ENCODE measurements at regions not wholly inside any gene's neighbourhood (a gene's known extent, or its start where the extent isn't known, plus 50 kb on each side); places are given as distances from the start of the nearest gene placed in this dataset.
A peak's percentile ranks its signal among the peaks of the same experiment; 100 is the strongest.

GRCh38 chr12:4046495-4046840 lies 173.3 kb upstream of the PARP11 start:
- Histone ChIP-seq H3K36me3 (replicated peaks in 1 of 2; ENCODE audit: control insufficient read depth in 1 of 2, insufficient read depth in 2 of 2, low read length in 2 of 2) (no peaks in the 10 kb centered on the region), H3K9ac (ENCODE audit: insufficient read depth, low read length, poor library complexity, severe bottlenecking) (no peak overlapping the region), H3K27ac (ENCODE audit: low read depth in 1 of 2, low read length in 2 of 2) (no peak overlapping the region), H3K27me3 (ENCODE audit: control insufficient read depth in 2 of 2, insufficient read depth in 2 of 2, low read length in 2 of 2) (no peaks in the 10 kb centered on the region), H3K4me2 (replicated peaks; ENCODE audit: extremely low read depth, low read length, poor library complexity, severe bottlenecking) (no peak overlapping the region), H2AFZ (ENCODE audit: insufficient read depth, low read depth, low read length, poor library complexity, severe bottlenecking) (no peak overlapping the region), H3K9me3 (replicated peaks in 1 of 2; ENCODE audit: control insufficient read depth in 1 of 2, insufficient read depth in 1 of 2, low read length in 2 of 2) (no peaks in the 10 kb centered on the region), H3K4me3 (replicated peaks in 1 of 3; ENCODE audit: low read depth in 2 of 3, low read length in 3 of 3) (no peak overlapping the region), H3K79me2 (ENCODE audit: insufficient read depth, low read length) (no peaks in the 10 kb centered on the region), H3K4me1 (ENCODE audit: control insufficient read depth in 1 of 2, insufficient read depth in 2 of 2, low read length in 2 of 2) (no peaks in the 10 kb centered on the region), H4K20me1 (ENCODE audit: insufficient read depth, low read length) (no peaks in the 10 kb centered on the region)
- H3K27ac Mint-ChIP-seq = no peak overlapping the region
- DNase-seq = no peak
- no peaks in the 10 kb centered on the region for H3K4me1 Mint-ChIP-seq
- no peak overlapping the region for H3K4me3 Mint-ChIP-seq
- no peak for TF ChIP-seq CTCF (IDR thresholded peaks at IDR 0.05)
- no peaks in the 10 kb centered on the region for H3K36me3 Mint-ChIP-seq
- intact Hi-C loops (cut with micrococcal nuclease) = no loop called here
- WGBS (ENCODE audit: insufficient coverage) = 0% methylated on average over 1 of the region's 6 CpGs
- peaks cover 0 to 2% (median 0%) of the 10 kb centered on the region in 7 donors for H3K9me3 Mint-ChIP-seq
- peaks cover 0 to 7% (median 5%) of the 10 kb centered on the region in 3 donors for H3K27me3 Mint-ChIP-seq (ENCODE audit: low read depth in 3 of 3)

- no peaks in the 10 kb centered on the region for H3K36me3 ChIP-seq (replicated peaks in 1 of 2; ENCODE audit: control insufficient read depth in 1 of 2, insufficient read depth in 2 of 2, low read length in 2 of 2)
- peak overlapping the region in 1 of 7 donors; percentile 31 for H3K27ac Mint-ChIP-seq
- no peak overlapping the region for H3K4me2 ChIP-seq (replicated peaks; ENCODE audit: extremely low read depth, low read length, poor library complexity, severe bottlenecking)
- H3K9me3 ChIP-seq (replicated peaks in 1 of 2; ENCODE audit: control insufficient read depth in 1 of 2, insufficient read depth in 1 of 2, low read length in 2 of 2) = no peaks in the 10 kb centered on the region
- no peak overlapping the region for H3K4me3 Mint-ChIP-seq
- H2AFZ ChIP-seq (ENCODE audit: insufficient read depth, low read depth, low read length, poor library complexity, severe bottlenecking) = no peak overlapping the region
- H3K4me3 ChIP-seq (replicated peaks in 1 of 3; ENCODE audit: low read depth in 2 of 3, low read length in 3 of 3) = no peak overlapping the region
- H3K4me1 ChIP-seq (ENCODE audit: control insufficient read depth in 1 of 2, insufficient read depth in 2 of 2, low read length in 2 of 2) = no peaks in the 10 kb centered on the region
- WGBS (ENCODE audit: insufficient coverage) = 94% methylated on average over 11 of the region's 16 CpGs
- H3K4me1 Mint-ChIP-seq = no peaks in the 10 kb centered on the region
- no peaks in the 10 kb centered on the region for H3K27me3 ChIP-seq (ENCODE audit: control insufficient read depth in 2 of 2, insufficient read depth in 2 of 2, low read length in 2 of 2)
- no peaks in the 10 kb centered on the region for H4K20me1 ChIP-seq (ENCODE audit: insufficient read depth, low read length)
- peaks cover 0 to 8% (median 5%) of the 10 kb centered on the region in 3 donors for H3K27me3 Mint-ChIP-seq (ENCODE audit: low read depth in 3 of 3)
- no peaks in the 10 kb centered on the region for H3K79me2 ChIP-seq (ENCODE audit: insufficient read depth, low read length)
- intact Hi-C loops (cut with micrococcal nuclease) = no loop called here
- H3K9ac ChIP-seq (ENCODE audit: insufficient read depth, low read length, poor library complexity, severe bottlenecking) = no peak overlapping the region
- DNase-seq = no peak
- H3K36me3 Mint-ChIP-seq = no peaks in the 10 kb centered on the region
- peaks cover 0 to 2% (median 0%) of the 10 kb centered on the region in 7 donors for H3K9me3 Mint-ChIP-seq
- no peak overlapping the region for H3K27ac ChIP-seq (ENCODE audit: low read depth in 1 of 2, low read length in 2 of 2)
- no peak for TF ChIP-seq CTCF (IDR thresholded peaks at IDR 0.05)
Observed at GRCh38 chr12:4045786-4046494, 172.7 kb upstream of the PARP11 start.
